BE2C (cell line): ENCODE measurements at regions not wholly inside any gene's neighbourhood (a gene's known extent, or its start where the extent isn't known, plus 50 kb on each side); places are given as distances from the start of the nearest gene placed in this dataset.

Experiments
- DNase-seq: peaks from one replicate; pipeline ENCODE4 v3.0.0-alpha.2; 2020
- H3K27me3 ChIP-seq: fragments of 250-450 bp; sonication (Bioruptor Pico); 2 replicates; pipeline ENCODE4 v1.5.1; 2020; ENCODE audit warnings: mild to moderate bottlenecking
- H3K36me3 ChIP-seq: fragments of 250-450 bp; sonication (Bioruptor Pico); 2 replicates; pipeline ENCODE4 v1.5.1; 2020; ENCODE audit warnings: mild to moderate bottlenecking
- H3K4me1 ChIP-seq: fragments of 250-450 bp; sonication (Bioruptor Pico); 2 replicates; pipeline ENCODE4 v1.5.1; 2020
- H3K4me3 ChIP-seq: 2 replicates; pipeline ENCODE4 v1.5.1; 2011; ENCODE audit warnings: low read depth, low read length
- H3K9me3 ChIP-seq: fragments of 250-450 bp; sonication (Bioruptor Pico); 2 replicates; pipeline ENCODE4 v1.5.1; 2020
- CTCF ChIP-seq: IDR thresholded peaks from 2 replicates; pipeline ENCODE4 v1.5.1; 2012; ENCODE audit warnings: mild to moderate bottlenecking, low read depth, low read length

- Histone ChIP-seq H3K36me3 (no peaks in the 10 kb centered on the region), H3K4me3 (no peak overlapping the region), H3K27me3 (peaks cover 4% of the 10 kb centered on the region; the same call in 1 of the 2 replicates), H3K9me3 (no peaks in the 10 kb centered on the region), H3K4me1 (no peaks in the 10 kb centered on the region)
- no peak for DNase-seq
- no peak for TF ChIP-seq CTCF
Observed at GRCh38 chr11:71334191-71334590, 81.8 kb upstream of the SHANK2 start.

- H3K36me3 ChIP-seq: no peaks in the 10 kb centered on the region
- H3K27me3 ChIP-seq: peaks cover 1% of the 10 kb centered on the region; the same call in 1 of the 2 replicates
- H3K9me3 ChIP-seq: no peaks in the 10 kb centered on the region
- no peak for TF ChIP-seq CTCF
- no peaks in the 10 kb centered on the region for H3K4me1 ChIP-seq
- no peak overlapping the region for H3K4me3 ChIP-seq
- no peak for DNase-seq
Observed at GRCh38 chr11:71333473-71333872, 81.1 kb upstream of the SHANK2 start.

- Histone ChIP-seq H3K36me3 (no peaks in the 10 kb centered on the region), H3K27me3 (no peaks in the 10 kb centered on the region; the same call in 1 of the 2 replicates), H3K9me3 (no peaks in the 10 kb centered on the region), H3K4me1 (no peaks in the 10 kb centered on the region), H3K4me3 (no peak overlapping the region)
- TF ChIP-seq CTCF: no peak
- no peak for DNase-seq
Observed at GRCh38 chr11:71332447-71332846, 80.1 kb upstream of the SHANK2 start.

- TF ChIP-seq CTCF: no peak
- Histone ChIP-seq H3K36me3 (no peaks in the 10 kb centered on the region), H3K4me3 (no peak overlapping the region), H3K4me1 (no peaks in the 10 kb centered on the region), H3K27me3 (no peaks in the 10 kb centered on the region), H3K9me3 (no peaks in the 10 kb centered on the region)
- no peak for DNase-seq
Observed at GRCh38 chr11:71332046-71332445, 79.7 kb upstream of the SHANK2 start.

- Histone ChIP-seq H3K27me3 (no peaks in the 10 kb centered on the region), H3K4me3 (no peak overlapping the region), H3K9me3 (no peaks in the 10 kb centered on the region), H3K4me1 (no peaks in the 10 kb centered on the region), H3K36me3 (no peaks in the 10 kb centered on the region)
- no peak for TF ChIP-seq CTCF
- no peak for DNase-seq
Observed at GRCh38 chr11:71331631-71332030, 79.3 kb upstream of the SHANK2 start.

- Histone ChIP-seq H3K27me3 (no peaks in the 10 kb centered on the region), H3K4me1 (no peaks in the 10 kb centered on the region), H3K9me3 (no peaks in the 10 kb centered on the region), H3K4me3 (no peak overlapping the region), H3K36me3 (no peaks in the 10 kb centered on the region)
- TF ChIP-seq CTCF: no peak
- DNase-seq: no peak
Observed at GRCh38 chr11:71330996-71331395, 78.6 kb upstream of the SHANK2 start.
